ENCODE measurements at regions not wholly inside any gene's neighbourhood (a gene's known extent, or its start where the extent isn't known, plus 50 kb on each side); places are given as distances from the start of the nearest gene placed in this dataset.
"Not testable (repeated sequence)": the region's sequence is repeated elsewhere in the genome, so short reads cannot be mapped to it uniquely, and the experiment has no call there.

DNA sequence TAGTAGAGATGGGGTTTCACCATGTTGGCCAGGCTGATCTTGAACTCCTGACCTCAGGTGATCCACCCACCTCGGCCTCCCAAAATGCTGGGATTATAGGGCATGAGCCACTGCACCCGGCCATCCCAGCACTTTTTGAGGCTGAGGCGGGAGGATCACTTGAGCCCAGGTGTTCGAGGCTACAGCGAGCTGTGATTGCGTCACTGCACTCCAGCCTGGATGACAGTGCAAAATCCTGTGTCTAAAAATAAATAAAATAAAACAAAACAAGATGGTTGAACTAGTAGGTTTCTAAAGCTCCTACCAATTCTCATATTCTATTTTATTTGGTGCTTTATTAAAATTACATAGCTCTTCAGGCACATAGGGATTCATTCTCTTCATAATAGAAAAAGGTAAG is 890.3 kb upstream of the AUTS2 start:
- no TSS peak for BruUV-seq (replicated peaks)
- CTCF ChIA-PET, result interaction anchor here (0.7 kb wide), 1 partner anchor 735 kb away, joined by 4 read pairs; no protein-coding TSS in a partner anchor
- H3K27ac ChIP-seq (ENCODE audit: low read length), result no peak overlapping the region

DNA sequence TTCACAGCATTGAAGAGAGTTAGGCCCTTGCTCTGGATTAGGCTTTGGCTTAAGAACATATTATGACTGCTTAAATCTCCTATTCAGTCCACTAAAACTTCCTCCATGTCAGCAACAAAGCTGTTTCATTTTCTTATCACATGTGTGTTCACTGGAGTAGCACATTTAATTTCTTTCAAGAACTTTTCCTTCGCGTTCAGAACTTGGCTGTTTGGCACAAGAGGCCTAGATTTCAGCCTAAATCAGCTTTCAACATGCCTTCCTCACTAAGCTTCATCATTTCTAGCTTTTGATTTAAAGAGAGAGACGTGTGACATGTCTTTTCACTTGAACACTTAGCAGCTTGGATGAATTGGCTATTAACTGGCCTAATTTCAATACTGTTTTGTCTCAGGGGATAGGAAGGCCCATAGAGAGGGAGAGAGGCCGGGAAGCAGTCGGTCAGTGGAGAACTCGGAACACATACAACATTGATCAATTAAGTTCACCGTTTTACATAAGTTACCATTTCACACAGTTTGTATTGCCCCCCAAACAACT is 885.2 kb upstream of the AUTS2 start:
- no peaks in the 10 kb centered on the region for H3K36me3 ChIP-seq (ENCODE audit: low read depth, low read length)
- POLR2A ChIA-PET (ENCODE audit: unreplicated experiment), result no interaction called here
- no peak overlapping the region for H3K4me3 ChIP-seq (ENCODE audit: low read length)
- no peak overlapping the region for H3K27ac ChIP-seq (ENCODE audit: low read length)
- H3F3A ChIP-seq (ENCODE audit: low read length, unreplicated experiment), result no peaks in the 10 kb centered on the region
- H3K9ac ChIP-seq (ENCODE audit: low read length), result no peak overlapping the region
- ATAC-seq, result no peak
- H3K9me3 ChIP-seq (ENCODE audit: low read length), result no peaks in the 10 kb centered on the region
- H3K4me1 ChIP-seq (ENCODE audit: insufficient read depth, low read length), result no peaks in the 10 kb centered on the region
- TF ChIP-seq EZH2phosphoT487 (IDR thresholded peaks at IDR 0.05; ENCODE audit: borderline replicate concordance, low read length) (no peak), EZH2 (IDR thresholded peaks at IDR 0.05; ENCODE audit: low read length, unreplicated experiment) (no peak)
- TF ChIP-seq, protein P1, sequence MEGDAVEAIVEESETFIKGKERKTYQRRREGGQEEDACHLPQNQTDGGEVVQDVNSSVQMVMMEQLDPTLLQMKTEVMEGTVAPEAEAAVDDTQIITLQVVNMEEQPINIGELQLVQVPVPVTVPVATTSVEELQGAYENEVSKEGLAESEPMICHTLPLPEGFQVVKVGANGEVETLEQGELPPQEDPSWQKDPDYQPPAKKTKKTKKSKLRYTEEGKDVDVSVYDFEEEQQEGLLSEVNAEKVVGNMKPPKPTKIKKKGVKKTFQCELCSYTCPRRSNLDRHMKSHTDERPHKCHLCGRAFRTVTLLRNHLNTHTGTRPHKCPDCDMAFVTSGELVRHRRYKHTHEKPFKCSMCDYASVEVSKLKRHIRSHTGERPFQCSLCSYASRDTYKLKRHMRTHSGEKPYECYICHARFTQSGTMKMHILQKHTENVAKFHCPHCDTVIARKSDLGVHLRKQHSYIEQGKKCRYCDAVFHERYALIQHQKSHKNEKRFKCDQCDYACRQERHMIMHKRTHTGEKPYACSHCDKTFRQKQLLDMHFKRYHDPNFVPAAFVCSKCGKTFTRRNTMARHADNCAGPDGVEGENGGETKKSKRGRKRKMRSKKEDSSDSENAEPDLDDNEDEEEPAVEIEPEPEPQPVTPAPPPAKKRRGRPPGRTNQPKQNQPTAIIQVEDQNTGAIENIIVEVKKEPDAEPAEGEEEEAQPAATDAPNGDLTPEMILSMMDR (conservative IDR thresholded peaks at IDR 0.05; ENCODE audit: low read depth, low read length), result no peak
- no peaks in the 10 kb centered on the region for H3K9me2 ChIP-seq (replicated peaks; ENCODE audit: low read length)
- no peak overlapping the region for H3K4me2 ChIP-seq (ENCODE audit: low read length)
- BruUV-seq (replicated peaks), result no TSS peak
- DNase-seq, result no peak
- no peaks in the 10 kb centered on the region for H3K27me3 ChIP-seq (ENCODE audit: low read length)
- H4K20me1 ChIP-seq (ENCODE audit: low read length), result no peaks in the 10 kb centered on the region
- H2AFZ ChIP-seq (ENCODE audit: low read length), result no peak overlapping the region
- CTCF ChIA-PET, result no interaction called here
- intact Hi-C loops (cut with micrococcal nuclease), result no loop called here
- H3K79me2 ChIP-seq (ENCODE audit: low read length), result no peaks in the 10 kb centered on the region

More for the DNA sequence above, 890.3 kb upstream of the AUTS2 start:
- Histone ChIP-seq H3K9ac (ENCODE audit: low read length) (no peak overlapping the region), H3K4me3 (ENCODE audit: low read length) (no peak overlapping the region), H3K79me2 (ENCODE audit: low read length) (no peaks in the 10 kb centered on the region), H4K20me1 (ENCODE audit: low read length) (no peaks in the 10 kb centered on the region), H3K4me2 (ENCODE audit: low read length) (no peak overlapping the region), H3K4me1 (ENCODE audit: insufficient read depth, low read length) (no peaks in the 10 kb centered on the region), H3K36me3 (ENCODE audit: low read depth, low read length) (no peaks in the 10 kb centered on the region), H3K27me3 (ENCODE audit: low read length) (no peaks in the 10 kb centered on the region), H3K9me3 (ENCODE audit: low read length) (no peaks in the 10 kb centered on the region), H3K9me2 (replicated peaks; ENCODE audit: low read length) (no peaks in the 10 kb centered on the region), H2AFZ (ENCODE audit: low read length) (no peak overlapping the region), H3F3A (ENCODE audit: low read length, unreplicated experiment) (no peaks in the 10 kb centered on the region)
- ATAC-seq, result no peak
- intact Hi-C loops (cut with micrococcal nuclease), result no loop called here
- TF ChIP-seq, protein P1 (conservative IDR thresholded peaks at IDR 0.05; ENCODE audit: low read depth, low read length), result no peak
- TF ChIP-seq EZH2 (IDR thresholded peaks at IDR 0.05; ENCODE audit: low read length, unreplicated experiment) (no peak), EZH2phosphoT487 (IDR thresholded peaks at IDR 0.05; ENCODE audit: borderline replicate concordance, low read length) (no peak)
- DNase-seq, result no peak
- POLR2A ChIA-PET (ENCODE audit: unreplicated experiment), result no interaction called here

- H3K9me2 ChIP-seq (replicated peaks; ENCODE audit: low read length); H4K20me1 ChIP-seq (ENCODE audit: low read length); H3K36me3 ChIP-seq (ENCODE audit: low read depth, low read length); POLR2A ChIA-PET (ENCODE audit: unreplicated experiment); H2AFZ ChIP-seq (ENCODE audit: low read length); ATAC-seq; intact Hi-C loops (cut with micrococcal nuclease); H3K9ac ChIP-seq (ENCODE audit: low read length); BruUV-seq (replicated peaks); H3F3A ChIP-seq (ENCODE audit: low read length, unreplicated experiment); CTCF ChIA-PET; DNase-seq; H3K4me1 ChIP-seq (ENCODE audit: insufficient read depth, low read length); H3K9me3 ChIP-seq (ENCODE audit: low read length); H3K4me3 ChIP-seq (ENCODE audit: low read length); H3K4me2 ChIP-seq (ENCODE audit: low read length); H3K27me3 ChIP-seq (ENCODE audit: low read length); H3K27ac ChIP-seq (ENCODE audit: low read length); H3K79me2 ChIP-seq (ENCODE audit: low read length): not testable (repeated sequence)
These were observed 884.1 kb upstream of the AUTS2 start for GRCh38 chr7:68714135-68714534.
